ENCODE measurements at regions not wholly inside any gene's neighbourhood (a gene's known extent, or its start where the extent isn't known, plus 50 kb on each side); places are given as distances from the start of the nearest gene placed in this dataset.

DNA sequence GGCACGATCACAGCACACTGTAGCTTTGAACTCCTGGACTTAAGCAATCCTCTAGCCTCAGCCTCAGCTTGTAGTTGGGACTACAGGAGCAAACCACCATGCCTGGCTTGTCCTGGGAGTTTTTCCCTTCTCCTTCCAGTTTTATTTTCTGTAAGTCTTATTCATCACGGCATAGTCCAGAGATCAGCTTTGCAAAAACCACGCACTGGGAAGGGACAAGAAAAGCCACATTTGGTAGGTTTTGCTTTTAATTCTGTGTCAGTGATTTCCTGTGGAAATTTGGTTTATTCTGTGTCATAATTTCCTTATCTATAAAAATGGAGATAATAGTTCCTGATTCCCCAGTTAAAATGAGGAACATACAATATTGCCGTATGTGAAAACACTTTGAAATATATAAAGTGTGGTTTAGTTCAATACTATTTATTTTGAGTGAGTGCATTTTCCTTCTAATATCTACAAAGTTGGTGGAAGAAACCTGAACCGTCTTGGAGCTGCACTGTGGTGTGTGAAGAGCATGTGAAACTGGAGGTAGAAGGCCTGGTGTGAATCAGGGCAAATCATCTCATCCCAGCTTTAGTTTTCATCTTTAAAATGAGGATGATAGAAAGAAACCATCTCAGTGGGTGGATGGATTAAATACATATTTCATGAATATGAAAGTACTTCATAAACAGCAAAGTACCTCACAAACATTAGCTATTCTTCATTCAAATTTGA lies 92.8 kb upstream of the ELL2 start:
- DNase-seq, result no peak

DNA sequence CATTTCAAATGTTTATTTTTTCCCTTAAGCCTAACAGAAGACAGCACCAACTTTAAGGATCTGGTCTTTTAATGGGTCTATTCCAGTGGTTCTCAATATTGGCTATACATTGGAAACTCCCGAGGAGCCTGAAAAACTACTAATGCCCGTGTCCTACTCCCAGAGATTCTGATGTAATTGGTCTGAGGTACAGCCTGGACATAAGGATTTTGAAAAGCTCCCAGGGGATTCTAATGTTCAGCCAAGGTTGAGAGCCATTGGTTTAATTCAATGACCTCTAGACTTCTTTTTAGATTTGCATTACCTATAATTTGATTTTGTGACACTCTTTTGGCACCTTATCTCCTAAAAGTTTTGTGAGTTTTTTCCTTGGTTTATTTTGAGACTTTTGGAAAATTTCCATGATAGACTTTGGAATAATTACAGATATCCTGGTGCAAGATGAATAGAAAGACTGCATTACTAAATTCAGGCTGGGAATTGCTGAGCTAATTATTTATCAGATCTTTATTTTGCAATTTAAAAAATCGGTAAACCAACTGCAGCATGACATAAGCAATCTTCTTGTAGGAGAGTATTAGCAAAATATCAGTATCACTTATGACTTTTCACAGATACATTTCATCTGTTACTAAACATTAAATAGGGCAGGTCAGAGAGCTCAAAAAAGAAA lies 91.5 kb upstream of the ELL2 start:
- DNase-seq, result no peak

DNA sequence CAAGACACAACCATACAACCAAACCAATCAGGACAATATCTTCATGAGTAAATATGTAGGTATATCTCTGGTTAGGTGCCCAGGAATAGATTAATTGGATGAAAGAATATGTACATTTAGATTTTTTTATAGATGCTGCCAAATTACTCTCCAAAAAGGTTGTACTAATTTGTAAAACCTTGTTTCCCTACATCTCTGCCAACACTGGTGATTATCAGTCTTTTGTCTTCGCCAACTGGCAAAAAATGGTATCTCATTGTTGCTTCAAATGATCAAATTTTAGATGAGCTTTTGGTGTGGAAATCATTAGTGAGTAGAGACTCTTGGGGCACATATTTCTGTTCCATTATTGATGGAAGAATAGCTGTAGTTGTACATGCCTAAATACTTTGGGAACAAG lies 90.7 kb upstream of the ELL2 start:
- DNase-seq, result no peak

DNA sequence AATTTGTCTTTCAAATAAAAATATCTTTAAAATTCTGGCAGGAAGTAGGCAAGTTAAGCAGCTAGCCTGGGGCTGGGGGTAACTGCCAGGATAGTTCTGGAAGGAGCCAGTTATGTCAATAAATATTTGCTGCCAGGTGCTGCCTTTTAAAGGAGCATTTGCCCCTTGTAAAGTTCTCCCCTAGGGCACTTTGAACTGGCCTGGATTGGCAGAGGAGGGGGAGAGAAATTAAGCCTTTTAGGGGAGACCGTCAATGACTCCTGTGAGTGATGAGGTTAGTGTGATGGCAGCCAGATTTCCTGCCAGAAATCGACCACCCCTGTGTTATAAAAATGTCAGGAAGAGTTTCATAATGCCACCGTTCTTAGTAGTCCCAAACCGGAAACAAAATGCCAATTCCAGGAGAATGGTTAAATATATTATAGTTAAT lies 89.8 kb upstream of the ELL2 start:
- DNase-seq, result no peak

DNA sequence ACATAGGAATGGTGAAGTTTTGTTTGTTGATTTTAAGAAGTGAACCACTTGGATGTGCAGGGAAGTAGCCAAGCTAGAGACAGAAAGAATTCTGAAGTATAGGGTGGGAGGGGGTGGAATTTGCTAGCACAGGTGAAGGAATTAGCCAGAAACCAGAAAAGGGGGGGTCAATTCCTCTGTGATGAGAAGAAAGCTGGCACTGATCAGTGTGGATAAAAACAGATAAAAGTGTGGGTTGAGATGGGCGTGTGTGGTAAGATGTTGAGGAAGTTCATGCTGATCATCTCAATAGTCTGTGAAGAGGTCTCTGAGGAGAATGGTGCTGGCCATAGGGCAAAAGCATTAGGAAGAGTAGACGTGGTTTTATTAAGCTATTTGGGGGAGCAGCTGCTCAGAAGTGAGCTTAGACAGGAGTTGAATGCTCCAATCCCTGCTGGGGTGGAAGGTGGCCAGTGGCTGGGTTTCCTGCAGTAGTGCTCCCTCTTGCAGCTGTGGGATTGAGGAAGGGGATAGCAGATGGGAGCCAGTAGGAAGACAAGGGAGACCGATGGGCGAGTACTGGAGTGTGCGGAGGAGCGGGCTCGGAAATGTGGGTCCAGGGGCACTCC lies 88.7 kb upstream of the ELL2 start:
- DNase-seq, result no peak

DNA sequence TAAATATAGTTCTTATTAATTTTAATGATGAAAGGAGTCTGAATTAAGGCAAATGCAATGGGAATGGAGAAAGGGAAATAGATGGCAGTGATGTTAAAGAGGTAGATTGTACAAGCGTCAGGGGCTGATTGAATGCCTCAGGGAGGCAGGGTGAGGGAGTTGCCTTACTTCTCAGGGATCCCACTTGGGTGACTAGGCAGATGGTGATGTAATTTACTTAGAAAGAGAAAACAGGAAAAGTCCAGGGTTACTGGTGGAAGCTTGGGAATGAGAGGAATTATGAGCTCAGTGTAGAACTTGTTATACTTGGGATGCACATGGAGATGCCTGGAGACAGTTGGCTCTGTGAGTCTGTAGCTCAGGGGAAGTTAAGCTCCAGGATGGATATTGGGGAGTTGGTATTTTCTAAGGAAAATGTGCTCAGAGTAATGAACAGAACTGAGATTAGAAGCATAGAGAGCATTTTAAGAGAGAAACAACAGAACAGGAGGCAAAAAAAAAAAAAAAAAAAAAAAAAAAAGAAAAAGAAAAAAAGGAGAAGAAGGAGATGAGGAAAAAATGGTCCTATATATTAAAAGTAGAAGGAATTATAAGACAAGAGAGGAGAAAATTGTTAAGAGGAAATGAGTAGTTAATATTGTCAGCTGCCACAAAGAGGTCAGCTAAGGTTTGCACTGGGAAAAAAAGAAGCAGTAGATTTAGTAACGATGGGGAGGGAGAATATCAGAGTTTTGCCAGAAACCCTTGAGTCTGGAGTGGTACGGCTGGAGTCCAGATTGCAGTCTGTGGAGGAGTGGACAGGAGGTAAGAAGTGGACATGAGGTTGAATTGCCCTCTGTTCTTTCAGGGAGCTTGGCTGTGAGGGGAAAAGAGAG lies 88.0 kb upstream of the ELL2 start:
- no peak for DNase-seq

DNA sequence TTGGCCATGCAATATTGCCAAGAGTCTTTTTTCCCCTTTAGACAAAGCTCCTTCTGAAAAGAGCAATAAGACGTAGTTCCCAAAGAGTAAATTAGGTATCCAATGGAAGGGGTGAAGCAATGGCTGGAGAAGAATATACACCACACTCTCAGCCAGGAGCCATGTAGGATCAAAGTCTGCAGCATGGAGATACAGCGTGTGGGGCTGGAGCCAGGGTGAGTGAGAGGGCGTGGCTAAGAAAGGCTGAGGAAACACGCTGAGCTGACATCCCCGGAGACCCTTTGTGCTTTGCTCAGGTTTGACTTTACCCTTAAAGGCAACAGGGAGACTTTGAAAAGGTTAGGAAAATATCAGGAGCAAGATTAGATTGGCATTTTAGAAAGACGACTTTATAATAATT lies 87.1 kb upstream of the ELL2 start:
- no peak for DNase-seq

DNA sequence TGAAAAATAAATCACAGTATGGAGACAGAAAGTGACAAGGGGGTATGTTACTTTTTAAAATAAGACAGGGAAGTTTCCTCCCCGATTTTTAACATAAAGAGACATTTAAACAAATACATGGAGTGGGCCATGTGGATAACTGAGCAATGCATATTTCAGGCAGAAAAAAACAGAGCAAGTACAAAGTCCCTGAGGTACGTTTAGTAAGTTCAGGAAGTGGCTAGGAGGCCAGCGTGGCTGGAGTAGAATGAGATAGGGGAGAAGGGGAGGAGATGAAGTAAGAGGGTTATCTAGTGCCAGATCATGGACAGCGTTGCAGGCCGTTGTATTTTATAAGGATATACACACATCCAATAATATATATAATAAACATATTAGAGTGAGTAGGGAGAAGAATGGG lies 84.2 kb upstream of the ELL2 start:
- no peak for DNase-seq

DNA sequence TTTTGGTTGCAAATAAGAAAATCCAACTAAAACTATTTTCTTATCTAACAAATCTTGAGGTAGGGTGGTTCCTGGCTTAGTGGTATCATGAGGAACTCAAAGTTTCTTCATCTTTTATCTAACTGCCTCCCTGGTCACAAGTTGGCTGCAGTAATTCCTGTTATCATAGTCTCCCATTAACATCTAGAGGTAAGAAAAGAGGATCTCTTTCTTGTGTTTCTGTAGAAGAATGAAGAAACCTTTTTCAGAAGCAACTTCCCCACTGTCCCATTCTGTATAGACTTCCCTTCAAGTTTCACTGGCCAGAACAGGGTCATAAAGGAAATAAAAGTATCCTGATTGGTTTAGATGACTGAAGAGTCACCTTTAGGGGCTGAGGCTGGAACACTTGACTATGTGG lies 81.8 kb upstream of the ELL2 start:
- no peak for DNase-seq

DNA sequence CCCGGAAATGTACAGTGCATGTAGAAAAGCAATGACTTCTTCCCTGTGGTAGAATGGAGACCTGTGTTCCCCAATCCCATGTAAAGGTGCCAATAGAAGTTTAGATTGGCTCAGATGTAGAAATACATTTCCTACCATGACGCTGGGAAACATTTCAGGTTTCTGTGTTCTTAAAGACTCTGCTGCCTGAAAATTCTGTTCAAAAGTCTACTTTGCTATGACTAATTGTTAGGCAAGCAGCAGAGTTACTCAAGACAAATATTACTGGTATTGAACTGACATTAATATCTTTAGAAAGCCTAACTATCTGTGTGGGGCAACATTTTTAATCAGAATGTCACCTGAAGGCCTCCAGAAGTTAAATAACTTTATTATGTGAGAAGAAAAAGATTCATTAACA lies 75.5 kb upstream of the ELL2 start:
- no peak for DNase-seq

DNA sequence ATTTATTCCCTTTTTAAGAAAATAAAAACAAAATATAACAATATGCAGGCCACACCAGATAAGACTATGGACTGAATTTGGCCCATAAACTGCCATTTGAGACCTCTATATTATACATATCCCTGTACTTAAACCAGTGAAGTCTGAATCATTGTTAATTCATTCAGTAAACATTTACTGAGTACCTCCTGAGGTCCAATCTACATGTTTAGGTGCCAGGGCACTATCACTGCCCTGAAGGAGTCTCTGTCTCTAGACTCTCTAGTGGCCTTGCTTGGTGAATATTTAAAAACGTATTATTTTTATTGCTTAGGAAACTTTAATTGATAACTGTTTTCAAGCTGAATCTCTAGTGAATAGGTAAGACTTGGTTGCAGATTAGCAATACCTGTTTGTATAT lies 74.7 kb upstream of the ELL2 start:
- no peak for DNase-seq

DNA sequence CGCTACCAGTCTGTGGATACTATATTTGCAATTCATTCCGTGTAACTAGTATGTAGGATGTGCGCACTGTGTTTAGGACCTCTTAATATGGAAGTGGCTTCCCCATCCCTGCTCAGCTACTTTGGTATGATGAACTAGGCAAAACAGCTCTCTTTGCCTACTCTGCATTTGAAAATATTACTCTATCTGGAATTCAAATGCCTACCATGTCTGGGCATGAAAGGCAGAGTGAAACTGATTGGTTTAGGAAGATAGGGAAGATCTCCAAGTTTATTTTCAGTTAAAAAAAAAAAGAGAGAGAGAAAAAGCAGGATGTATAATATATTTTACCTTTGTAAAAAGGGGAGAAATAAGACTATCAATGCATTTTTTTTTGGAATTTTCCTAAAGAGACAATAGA lies 74.1 kb upstream of the ELL2 start:
- no peak for DNase-seq

DNA sequence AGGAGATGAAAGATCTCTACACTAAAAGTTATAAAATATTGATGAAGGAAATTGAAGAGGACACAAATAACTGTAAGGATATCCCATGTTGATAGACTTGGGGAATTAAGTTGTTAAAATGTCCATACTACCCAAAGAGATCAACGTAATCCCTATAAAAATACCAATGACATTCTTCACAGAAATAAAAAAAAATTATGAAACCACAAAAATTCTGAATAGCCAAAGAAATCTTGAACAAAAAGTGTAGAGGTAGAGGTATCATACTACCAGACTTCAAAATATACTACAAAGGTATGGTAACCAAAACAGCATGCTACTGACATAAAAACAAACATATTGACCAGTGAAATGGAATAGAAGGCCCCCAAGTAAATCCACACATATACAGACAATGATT lies 71.5 kb upstream of the ELL2 start:
- DNase-seq, result no peak

DNA sequence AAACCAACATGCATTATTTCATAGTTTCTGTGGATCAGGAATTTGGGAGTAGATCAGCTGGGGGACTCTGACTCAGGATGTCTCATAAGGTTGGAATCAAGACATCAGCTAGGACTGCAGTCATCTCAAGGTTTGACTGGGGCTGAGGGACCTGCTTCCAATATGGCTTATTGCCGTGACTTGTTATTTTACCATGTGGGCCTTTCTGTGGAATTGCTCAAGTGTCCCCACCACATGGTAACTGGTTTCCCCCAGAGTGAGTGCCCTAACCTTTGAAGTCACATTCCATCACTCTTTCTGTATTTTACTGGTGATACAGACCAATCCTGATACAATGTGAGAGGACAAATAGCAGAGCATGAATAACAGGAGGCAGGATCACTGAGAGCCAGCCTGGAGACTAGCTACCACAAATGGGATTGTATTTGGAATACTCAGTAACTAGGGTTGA lies 70.2 kb upstream of the ELL2 start:
- no peak for DNase-seq

DNA sequence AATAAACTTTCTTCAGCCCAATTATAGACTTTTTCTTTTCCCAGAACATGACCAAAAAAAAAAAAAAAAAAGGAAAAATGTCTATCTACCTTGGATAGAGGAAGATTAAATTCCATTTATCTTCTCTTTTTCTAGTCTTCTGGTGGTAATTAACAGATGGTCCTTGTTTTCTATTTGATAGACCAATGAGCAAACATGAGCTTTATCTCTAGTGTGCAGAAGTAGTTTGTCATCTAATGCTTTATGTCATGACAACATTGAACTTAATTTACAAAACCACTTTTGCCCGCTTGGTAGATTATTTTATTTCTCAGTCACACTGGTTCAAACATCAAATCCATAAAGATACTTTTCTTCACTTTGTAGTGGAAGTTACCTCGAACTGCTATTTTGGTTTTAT lies 69.5 kb upstream of the ELL2 start:
- DNase-seq, result no peak

DNA sequence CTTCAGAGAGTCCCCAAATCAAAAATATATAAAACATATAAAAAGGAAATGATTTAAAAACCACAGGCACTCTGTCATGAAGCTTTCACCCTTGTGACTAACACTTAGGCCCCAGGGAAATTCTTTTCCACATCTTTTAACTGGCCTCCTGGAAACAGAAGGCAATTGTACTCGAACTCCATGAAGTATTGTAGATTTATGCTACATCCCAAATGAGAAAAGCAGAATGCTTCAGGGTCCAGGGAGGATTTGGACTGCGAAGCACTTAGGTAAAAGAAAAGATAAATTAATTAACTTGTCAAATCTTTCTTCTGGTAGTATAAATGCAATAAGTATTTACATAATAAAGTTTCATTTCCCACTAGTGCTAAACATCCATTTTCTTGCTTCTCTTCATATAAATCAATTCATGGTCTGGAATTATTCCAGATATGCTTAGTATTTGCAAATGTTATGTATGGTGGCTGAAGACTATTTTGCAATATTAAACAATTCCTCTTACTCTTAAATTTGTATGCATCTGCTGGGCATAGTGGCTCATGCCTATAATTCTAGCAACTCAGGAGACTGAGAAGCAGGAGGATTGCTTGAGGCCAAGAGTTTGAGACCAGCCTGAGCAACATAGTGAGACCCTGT lies 64.9 kb upstream of the ELL2 start:
- DNase-seq, result no peak

DNA sequence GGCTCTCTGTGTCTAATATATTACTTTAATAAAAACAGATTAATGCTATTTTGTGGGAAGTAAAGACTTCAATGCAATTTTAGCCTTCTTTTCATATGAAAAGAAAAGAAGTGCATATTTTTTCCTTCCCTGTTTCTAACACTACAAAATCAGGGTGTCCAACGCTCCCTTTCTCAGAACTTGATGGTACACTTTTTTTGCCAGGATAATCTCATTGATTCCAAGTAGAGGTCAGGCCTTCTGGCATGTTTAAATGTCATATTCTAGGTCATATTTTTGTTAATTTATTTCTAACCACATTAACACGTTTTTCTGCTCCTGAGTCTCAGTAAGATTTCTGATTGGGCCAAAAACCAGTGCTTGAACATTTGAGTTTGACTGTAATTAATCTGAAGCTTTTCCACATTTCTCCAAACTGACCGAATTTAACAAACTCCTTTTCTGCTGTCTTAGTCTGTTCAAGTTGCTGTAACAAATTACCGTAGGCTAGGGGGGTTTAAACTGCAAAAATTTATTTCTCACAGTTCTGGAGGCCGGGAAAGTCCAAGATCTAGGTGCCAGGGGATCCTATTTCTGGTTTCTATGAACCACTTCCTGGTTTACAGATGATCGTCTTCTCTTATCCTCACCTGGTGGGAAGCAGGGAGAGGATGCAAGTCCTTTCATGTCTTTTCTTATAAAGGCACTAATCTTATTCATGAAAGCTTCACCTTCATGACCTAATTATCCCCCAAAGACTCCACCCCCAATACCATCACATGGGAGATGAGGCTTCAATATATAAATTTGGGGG lies 63.2 kb upstream of the ELL2 start:
- DNase-seq, result no peak

DNA sequence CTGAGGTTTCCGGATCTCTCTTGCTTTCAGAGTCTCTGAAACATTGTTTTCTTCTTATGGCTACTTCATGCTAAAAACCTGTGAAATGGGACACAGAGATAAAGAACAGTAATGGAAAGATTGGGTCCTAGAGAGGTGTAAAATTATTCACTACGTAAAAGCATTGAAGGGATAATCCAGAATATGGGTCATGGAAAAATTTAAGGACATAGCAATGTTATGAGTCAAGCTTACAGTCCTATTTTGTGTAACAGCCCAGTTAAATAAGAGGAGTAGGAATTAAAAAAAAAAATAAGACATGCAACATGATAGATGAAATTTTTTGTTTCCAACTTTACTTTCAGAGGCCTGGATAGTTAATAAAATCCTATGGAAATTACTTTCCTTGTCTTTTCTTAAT lies 61.9 kb upstream of the ELL2 start:
- no peak for DNase-seq

DNA sequence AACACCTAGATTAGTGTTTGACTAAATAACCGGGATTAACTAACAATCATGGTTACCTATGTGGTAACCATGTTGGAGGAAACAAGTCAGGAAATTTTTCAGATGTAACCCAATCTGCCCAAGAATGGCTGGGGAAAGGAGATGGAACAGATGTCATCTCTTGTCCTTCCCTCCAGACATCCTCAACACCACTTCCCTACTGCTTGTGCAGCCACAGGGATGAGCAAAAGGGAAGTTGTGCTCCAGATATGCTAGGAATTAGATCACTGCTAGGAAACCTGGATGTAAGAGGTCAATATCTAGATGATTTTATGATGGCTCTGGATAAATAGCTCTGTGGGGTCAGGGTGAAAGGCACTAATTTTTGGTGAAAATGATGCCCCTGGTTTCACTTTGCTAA lies 61.3 kb upstream of the ELL2 start:
- DNase-seq, result no peak

DNA sequence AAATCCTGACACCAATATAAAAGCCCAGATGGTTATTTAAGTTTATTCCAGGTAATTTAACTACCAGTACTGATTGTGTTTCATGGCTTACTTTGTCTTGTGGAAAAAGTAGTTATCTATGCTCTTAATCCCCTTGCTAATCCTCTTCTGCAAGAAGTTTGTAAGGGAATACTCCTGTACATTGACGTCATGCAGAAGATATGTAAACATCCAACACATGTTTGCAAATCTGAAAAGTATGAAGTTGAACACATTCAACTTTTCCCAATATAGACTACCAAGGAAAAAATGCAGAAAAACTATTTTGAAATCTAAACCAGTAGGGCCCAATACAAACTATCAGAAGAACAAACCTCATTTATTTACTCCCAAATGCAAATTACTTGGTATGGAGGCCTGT lies 56.3 kb upstream of the ELL2 start:
- DNase-seq, result no peak

DNA sequence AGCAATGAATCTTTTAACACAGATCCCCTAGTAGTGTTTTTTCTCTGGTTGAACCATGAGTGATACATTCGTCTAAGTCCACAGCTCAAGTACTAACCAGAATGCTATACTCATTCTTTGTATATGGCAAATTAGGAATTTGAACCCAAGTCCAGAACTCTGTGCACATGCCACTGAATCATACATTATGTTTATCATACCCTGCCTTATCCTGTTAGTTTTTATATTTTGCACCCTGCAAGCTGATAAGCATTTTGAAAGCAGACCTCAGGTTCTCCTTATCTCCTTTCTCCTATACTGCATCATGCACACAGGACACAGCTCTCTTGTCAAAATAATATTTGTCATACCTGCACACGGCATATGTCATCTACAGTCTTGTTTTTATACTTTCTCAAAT lies 54.6 kb upstream of the ELL2 start:
- no peak for DNase-seq

DNA sequence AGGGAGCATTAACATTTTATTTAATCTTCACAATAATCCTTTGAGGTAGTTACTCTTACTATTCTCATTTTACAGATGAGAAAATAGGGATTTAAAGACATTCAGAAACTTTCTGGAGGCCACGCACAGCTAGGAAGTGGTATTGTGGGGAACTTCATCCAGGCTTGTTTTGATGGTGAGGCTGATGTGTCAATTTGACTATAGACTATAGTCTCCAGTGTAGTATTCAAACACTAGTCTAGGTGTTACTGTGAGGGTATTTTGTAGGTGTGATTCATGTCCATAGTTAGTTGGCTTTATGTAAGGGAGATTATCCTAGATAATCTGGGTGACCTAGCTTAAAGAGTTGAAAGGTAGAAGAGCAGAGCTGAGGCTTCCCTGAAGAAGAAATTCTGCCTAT lies 54.1 kb upstream of the ELL2 start:
- no peak for DNase-seq
